PC-3 (cell line): ENCODE measurements at regions not wholly inside any gene's neighbourhood (a gene's known extent, or its start where the extent isn't known, plus 50 kb on each side); places are given as distances from the start of the nearest gene placed in this dataset.

Experiments
- ATAC-seq: fragments of 200-7000 bp; cut with Tn5 transposase; 2 replicates; pipeline ENCODE4 v1.9.1; 2020; ENCODE audit warnings: mild to moderate bottlenecking, moderate library complexity
- BruUV-seq: library from RNA; stranded (reverse); fragments of 400-500 nt; replicated peaks from 2 replicates; lab custom pipeline; 2021; lab: Mats Ljungman, UMichigan
- CTCF ChIA-PET: fragments of 300-600 bp; sonication (Branson Sonifier 250); formaldehyde crosslinking; loops from one replicate; lab custom pipeline; 2022; ENCODE audit warnings: antibody characterized with exemption; lab: Charles Lee
- POLR2A ChIA-PET: fragments of 300-600 bp; sonication (Branson Sonifier 250); formaldehyde crosslinking; loops from one replicate; lab custom pipeline; 2022; ENCODE audit warnings: antibody characterized with exemption; ENCODE audit not compliant: unreplicated experiment; lab: Charles Lee
- DNase-seq: peaks from one replicate; pipeline ENCODE4 v3.0.0-alpha.2; 2015
- H2AFZ ChIP-seq: fragments of 300-600 bp; sonication (generic); 2 replicates; pipeline ENCODE4 v1.6.0; 2016; ENCODE audit warnings: antibody characterized with exemption, low read length
- H3F3A ChIP-seq: fragments of 300-600 bp; sonication (generic); one replicate; pipeline ENCODE4 v1.6.0; 2017; ENCODE audit warnings: antibody characterized with exemption, low read length, control low read depth, mild to moderate bottlenecking; ENCODE audit not compliant: unreplicated experiment
- H3K27ac ChIP-seq: fragments of 300-600 bp; sonication (generic); 2 replicates; pipeline ENCODE4 v1.5.1; 2016; ENCODE audit warnings: mild to moderate bottlenecking, low read length
- H3K27me3 ChIP-seq: fragments of 300-600 bp; sonication (generic); 2 replicates; pipeline ENCODE4 v1.6.1; 2016; ENCODE audit warnings: low read length, mixed read lengths
- H3K36me3 ChIP-seq: fragments of 300-600 bp; sonication (generic); 2 replicates; pipeline ENCODE4 v1.6.1; 2016; ENCODE audit warnings: low read depth, mixed run types, low read length, mixed read lengths
- H3K4me1 ChIP-seq: fragments of 300-600 bp; sonication (generic); 2 replicates; pipeline ENCODE4 v1.5.1; 2016; ENCODE audit warnings: low read length; ENCODE audit not compliant: insufficient read depth
- H3K4me2 ChIP-seq: fragments of 300-600 bp; sonication (generic); 2 replicates; pipeline ENCODE4 v1.6.0; 2016; ENCODE audit warnings: low read length
- H3K4me3 ChIP-seq: fragments of 300-600 bp; sonication (generic); 2 replicates; pipeline ENCODE4 v1.5.1; 2016; ENCODE audit warnings: mild to moderate bottlenecking, low read length, mixed read lengths
- H3K79me2 ChIP-seq: fragments of 300-600 bp; sonication (generic); 2 replicates; pipeline ENCODE4 v1.6.1; 2017; ENCODE audit warnings: low read length, mixed read lengths
- H3K9ac ChIP-seq: fragments of 300-600 bp; sonication (generic); 2 replicates; pipeline ENCODE4 v1.6.0; 2016; ENCODE audit warnings: mild to moderate bottlenecking, low read length
- H3K9me2 ChIP-seq: fragments of 300-600 bp; sonication (generic); replicated peaks from 2 replicates; pipeline ENCODE4 v1.6.1; 2016; ENCODE audit warnings: mixed run types, low read length, mixed read lengths
- H3K9me3 ChIP-seq: fragments of 300-600 bp; sonication (generic); 2 replicates; pipeline ENCODE4 v1.6.1; 2016; ENCODE audit warnings: low read length, mixed read lengths
- H4K20me1 ChIP-seq: fragments of 300-600 bp; sonication (generic); 2 replicates; pipeline ENCODE4 v1.6.1; 2016; ENCODE audit warnings: low read length, mixed read lengths
- CTCF ChIP-seq: fragments of 300-600 bp; sonication (generic); conservative IDR thresholded peaks from 2 replicates; pipeline ENCODE4 v1.5.1; 2017; ENCODE audit warnings: antibody characterized with exemption, low read depth, mild to moderate bottlenecking, low read length
- EZH2 ChIP-seq: fragments of 300-600 bp; sonication (generic); IDR thresholded peaks from one replicate; pipeline ENCODE4 v1.6.1; 2017; ENCODE audit warnings: antibody characterized with exemption, mild to moderate bottlenecking, low read length; ENCODE audit not compliant: unreplicated experiment
- EZH2phosphoT487 ChIP-seq: fragments of 300-600 bp; sonication (generic); IDR thresholded peaks from 2 replicates; pipeline ENCODE4 v1.6.1; 2018; ENCODE audit warnings: mild to moderate bottlenecking, antibody characterized with exemption, low read length, borderline replicate concordance
- intact Hi-C: fragments of 100-400 bp; cut with micrococcal nuclease; formaldehyde crosslinking; loops from 2 replicates; pipeline ENCODE4 v1.9.0; 2023

- Histone ChIP-seq H2AFZ (no peak overlapping the region), H3K36me3 (no peaks in the 10 kb centered on the region), H3K27ac (no peak overlapping the region), H3K79me2 (no peaks in the 10 kb centered on the region), H3K4me1 (no peaks in the 10 kb centered on the region), H3F3A (no peaks in the 10 kb centered on the region), H3K4me2 (no peak overlapping the region), H3K4me3 (no peak overlapping the region), H3K9me3 (no peaks in the 10 kb centered on the region), H3K27me3 (no peaks in the 10 kb centered on the region), H3K9ac (no peak overlapping the region), H4K20me1 (no peaks in the 10 kb centered on the region), H3K9me2 (no peaks in the 10 kb centered on the region)
- ChIA-PET POLR2A (no interaction called here), CTCF (no interaction called here)
- TF ChIP-seq CTCF (no peak), EZH2 (no peak), EZH2phosphoT487 (no peak)
- no peak for DNase-seq
- intact Hi-C loops: no loop called here
- BruUV-seq: no TSS peak
- no peak for ATAC-seq
Observed at GRCh38 chr10:94217411-94217810, 145.3 kb downstream of the NOC3L start.

- no peaks in the 10 kb centered on the region for H3K9me2 ChIP-seq
- POLR2A ChIA-PET: no interaction called here
- H3K36me3 ChIP-seq: no peaks in the 10 kb centered on the region
- no peak for TF ChIP-seq EZH2
- no peak for TF ChIP-seq EZH2phosphoT487
- TF ChIP-seq CTCF: no peak
- ATAC-seq (no peak), DNase-seq (no peak)
- no peaks in the 10 kb centered on the region for H4K20me1 ChIP-seq
- H2AFZ ChIP-seq: no peak overlapping the region
- H3K79me2 ChIP-seq: no peaks in the 10 kb centered on the region
- H3K27ac ChIP-seq: no peak overlapping the region
- intact Hi-C loops: no loop called here
- H3K4me3 ChIP-seq: no peak overlapping the region
- no peaks in the 10 kb centered on the region for H3F3A ChIP-seq
- no TSS peak for BruUV-seq
- CTCF ChIA-PET: no interaction called here
- H3K9ac ChIP-seq: no peak overlapping the region
- H3K27me3 ChIP-seq: no peaks in the 10 kb centered on the region
- no peaks in the 10 kb centered on the region for H3K4me1 ChIP-seq
- H3K4me2 ChIP-seq: no peak overlapping the region
- H3K9me3 ChIP-seq: no peaks in the 10 kb centered on the region
Observed at GRCh38 chr10:94218493-94219183, 144.1 kb downstream of the NOC3L start.

GRCh38 chr10:94219829-94220228 lies 142.9 kb downstream of the NOC3L start:
- ChIA-PET CTCF (interaction anchor here (0.5 kb wide), 1 partner anchor 169 kb away, joined by 3 read pairs; no protein-coding TSS in a partner anchor), POLR2A (no interaction called here)
- no peak overlapping the region for H3K27ac ChIP-seq
- H3K9ac ChIP-seq: no peak overlapping the region
- no peaks in the 10 kb centered on the region for H3K9me3 ChIP-seq
- no TSS peak for BruUV-seq
- no peak for ATAC-seq
- no peaks in the 10 kb centered on the region for H3F3A ChIP-seq
- H3K4me2 ChIP-seq: no peak overlapping the region
- H2AFZ ChIP-seq: no peak overlapping the region
- H3K9me2 ChIP-seq: no peaks in the 10 kb centered on the region
- no peak for TF ChIP-seq EZH2phosphoT487
- TF ChIP-seq CTCF: no peak
- no peak for TF ChIP-seq EZH2
- H3K4me3 ChIP-seq: no peak overlapping the region
- no peaks in the 10 kb centered on the region for H3K79me2 ChIP-seq
- no peaks in the 10 kb centered on the region for H3K27me3 ChIP-seq
- no peaks in the 10 kb centered on the region for H3K36me3 ChIP-seq
- no peaks in the 10 kb centered on the region for H4K20me1 ChIP-seq
- peaks cover 10% of the 10 kb centered on the region; the same call in 1 of the 2 replicates for H3K4me1 ChIP-seq
- intact Hi-C loops: loop anchor here (10.0 kb wide), 2 partner anchors 145 to 305 kb away; no protein-coding TSS in a partner anchor
- DNase-seq: no peak
